DMS153 treated with DMSO at 0.1 percent for 48 hours (cell line): ENCODE measurements at regions not wholly inside any gene's neighbourhood (a gene's known extent, or its start where the extent isn't known, plus 50 kb on each side); places are given as distances from the start of the nearest gene placed in this dataset.
"Not testable (repeated sequence)": the region's sequence is repeated elsewhere in the genome, so short reads cannot be mapped to it uniquely, and the experiment has no call there.

ENCODE experiments used
- DNase-seq: peaks from one replicate; lab custom pipeline; 2025; ENCODE audit not compliant: unreplicated experiment; lab: John Stamatoyannopoulos, UW

DNA sequence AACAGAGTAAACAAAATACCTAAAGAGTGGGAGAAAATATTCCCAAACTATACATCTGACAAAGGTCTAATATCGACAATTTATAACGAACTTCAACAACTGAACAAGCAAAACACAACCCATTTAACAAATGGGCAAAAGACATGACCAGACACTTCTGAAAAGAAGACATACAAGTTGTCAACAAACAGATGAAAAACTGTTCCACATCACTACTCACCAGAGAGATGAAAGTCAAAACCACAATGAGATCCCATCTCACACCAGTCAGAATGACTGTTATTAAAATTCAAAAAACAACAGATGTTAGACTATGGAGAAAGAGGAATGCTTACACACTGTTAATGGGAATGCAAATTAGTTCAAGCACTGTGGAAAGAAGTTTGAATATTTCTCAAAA, 233.8 kb upstream of the EDNRB start:
- no peak for DNase-seq

DNA sequence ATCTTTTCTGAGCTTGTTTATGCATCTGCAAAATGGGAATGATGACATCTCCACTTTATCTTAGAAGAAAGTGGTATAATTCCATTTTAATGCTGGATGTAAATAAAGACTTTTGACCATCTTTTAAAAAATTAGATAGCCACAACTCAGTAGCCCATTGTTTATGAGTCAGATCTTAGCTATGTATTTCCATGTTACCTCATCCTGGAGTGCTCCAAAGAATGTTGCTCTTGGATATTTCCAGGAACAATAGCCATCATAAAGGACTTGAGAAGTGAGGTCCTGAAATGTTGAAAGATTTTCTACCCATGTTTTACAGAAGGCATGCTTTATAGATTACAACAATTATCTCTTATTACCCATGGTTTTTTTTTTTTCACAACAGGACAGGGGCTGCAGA, 229.3 kb upstream of the EDNRB start:
- DNase-seq: no peak

DNA sequence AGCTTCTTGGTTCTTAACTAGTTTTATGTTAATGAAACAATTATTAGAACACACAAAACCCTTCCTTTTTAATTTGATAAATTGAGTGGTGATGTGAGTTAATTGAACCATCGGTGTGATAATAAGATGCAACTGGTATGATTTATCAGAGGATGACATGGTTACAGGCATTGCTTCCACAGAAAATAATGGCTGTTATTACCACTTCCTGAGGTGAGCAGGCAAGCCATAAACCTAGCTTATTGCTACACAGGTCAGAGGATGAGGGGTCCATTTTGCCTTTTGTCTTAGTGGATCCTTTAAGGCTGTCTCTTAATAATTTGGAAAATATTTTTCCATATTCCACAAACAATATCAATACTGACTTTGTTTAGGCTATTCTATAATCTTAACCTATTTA, 226.6 kb upstream of the EDNRB start:
- no peak for DNase-seq

DNA sequence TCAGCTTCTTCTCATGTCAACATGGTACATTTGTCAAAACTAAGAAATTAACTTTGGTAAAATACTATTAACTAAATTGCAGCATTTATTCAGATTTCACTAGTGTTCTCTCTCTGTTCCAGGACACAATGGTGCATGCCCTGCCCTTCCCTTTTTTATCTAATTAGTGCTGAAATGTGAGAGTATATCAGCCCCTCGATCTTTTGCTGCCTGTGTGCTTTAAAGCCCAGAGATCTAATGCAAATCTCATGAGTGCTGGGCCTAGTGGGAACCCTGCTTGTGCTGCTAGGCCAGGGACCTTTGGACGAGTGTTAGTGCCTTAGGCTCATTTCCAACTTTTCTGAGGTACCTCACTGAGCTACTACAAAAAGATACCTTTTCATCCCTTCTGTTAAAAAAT, 221.1 kb upstream of the EDNRB start:
- DNase-seq: no peak

DNA sequence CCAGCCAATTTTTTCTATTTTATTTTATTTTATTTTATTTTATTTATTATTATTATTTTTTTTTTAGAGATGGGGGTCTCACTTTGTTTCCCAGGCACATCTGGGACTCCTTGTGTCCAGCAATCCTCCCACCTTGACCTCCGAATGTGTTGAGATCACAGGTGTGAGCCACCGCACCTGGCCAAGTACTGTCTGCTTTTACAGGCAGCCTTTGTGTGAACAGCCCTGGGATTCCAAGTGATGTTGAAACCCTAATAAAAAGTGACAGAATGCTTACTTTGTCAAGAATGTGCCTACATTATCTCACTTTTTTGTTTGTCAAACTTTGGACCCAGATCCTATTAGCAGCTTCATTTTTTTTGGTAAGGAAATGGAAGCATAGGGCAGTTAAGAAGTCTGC, 220.1 kb upstream of the EDNRB start:
- DNase-seq: no peak

DNA sequence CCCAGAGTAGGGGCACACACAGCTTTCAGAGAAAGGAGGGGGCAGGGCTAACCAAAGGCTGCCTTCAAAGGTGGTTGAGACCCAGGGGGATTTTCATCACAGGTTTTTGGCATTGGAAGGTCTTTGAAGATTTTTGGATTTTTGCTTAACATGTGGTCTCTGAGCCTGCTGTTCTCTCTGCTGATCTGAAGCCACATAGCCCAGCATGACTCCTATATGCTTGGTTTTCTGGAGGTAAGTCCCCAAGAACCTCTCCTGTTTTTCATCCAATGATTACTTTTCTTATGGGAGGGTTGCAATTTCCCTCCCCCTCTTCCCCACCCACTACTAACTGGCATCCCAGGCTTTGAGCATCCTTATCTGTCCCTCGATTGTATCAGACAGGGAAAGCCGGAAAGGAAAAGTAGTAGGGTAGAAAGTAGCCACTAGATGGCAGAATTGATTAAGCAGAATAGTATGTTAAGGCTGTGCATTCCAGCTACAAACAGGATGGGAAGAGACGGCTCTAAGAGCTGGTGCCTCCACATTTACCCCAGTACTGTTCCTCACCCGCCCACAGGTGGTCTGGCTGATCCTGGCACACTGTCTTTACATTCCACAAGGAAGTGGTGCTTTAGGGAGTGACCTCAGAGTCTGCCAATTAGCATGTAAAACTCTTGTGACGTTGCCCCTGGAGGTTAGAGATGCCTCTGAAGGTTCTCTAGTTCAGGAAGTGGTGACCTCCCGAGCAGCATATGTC, 218.9 kb upstream of the EDNRB start:
- peak; percentile 82 for DNase-seq

DNA sequence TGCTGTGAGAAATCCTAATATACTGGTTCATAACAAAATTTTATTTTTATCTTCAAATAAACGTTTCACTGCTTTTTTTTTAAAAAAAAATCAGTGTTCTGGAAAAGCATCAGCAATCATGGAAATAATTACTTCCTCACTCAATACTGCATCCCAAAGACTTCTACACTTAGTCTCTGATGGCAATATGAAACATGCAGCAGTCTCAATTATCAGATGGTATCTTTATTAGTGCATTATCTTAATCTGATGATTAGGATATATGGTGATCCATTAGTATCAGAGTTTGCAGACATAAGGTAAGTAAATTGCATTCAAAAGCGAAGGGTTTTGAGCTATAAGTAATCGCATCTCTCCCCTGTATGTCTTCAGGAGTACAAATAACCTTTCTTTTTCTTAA, 218.3 kb upstream of the EDNRB start:
- no peak for DNase-seq

DNA sequence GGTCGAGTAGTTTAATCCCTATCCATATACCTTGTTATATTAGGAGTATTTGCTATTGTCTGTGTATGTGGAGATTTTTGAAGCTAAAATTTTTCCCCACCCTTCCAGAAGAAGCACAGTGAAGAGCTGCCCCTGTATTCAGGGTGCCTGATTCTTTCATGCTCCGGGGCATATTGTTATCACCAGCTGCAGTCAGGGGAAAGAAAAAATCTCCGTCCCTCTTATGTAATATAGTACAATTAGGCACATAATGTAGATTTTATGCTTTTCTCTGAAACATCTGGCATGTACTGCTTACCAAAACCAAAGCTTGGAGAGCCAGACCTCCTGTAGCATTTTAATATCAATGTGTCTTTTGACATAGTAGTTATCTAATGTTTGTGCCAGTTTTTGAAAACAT, 214.9 kb upstream of the EDNRB start:
- DNase-seq: no peak

DNA sequence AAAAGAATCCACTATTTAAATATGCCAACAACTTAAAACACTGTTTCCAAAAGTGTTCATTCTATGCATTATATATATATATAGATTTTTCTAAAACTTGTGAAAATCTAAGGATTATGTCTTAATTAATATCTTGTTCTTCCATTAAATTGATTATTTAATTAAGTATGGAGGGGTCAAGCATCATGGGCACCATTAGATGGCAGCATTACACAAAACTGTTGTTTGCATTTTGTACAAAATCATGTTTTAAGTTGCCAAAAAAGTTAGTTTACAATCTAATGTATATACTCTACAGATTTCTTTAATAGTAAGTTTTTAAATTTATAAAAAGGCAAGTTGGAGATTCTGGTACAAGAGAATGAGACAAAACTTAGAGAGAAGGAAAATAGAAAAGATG, 213.2 kb upstream of the EDNRB start:
- DNase-seq: no peak

DNA sequence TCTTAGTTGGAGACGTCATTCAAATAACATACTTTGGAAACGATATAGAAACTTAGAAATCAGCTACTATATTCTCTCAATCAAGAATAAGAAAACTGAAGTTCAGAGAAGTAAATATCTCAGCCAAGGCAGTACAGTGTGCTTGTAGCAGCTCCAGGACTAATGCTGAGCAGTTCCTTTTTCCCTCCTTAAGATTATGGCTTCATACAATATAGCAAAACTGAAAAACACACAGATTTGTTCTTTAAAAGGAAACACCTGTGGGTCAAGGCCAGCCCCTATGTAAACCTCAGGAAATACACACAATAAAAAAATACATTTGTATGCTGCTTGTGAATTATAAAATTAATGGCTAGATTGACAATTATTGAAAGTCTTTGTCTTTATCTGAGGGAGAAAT, 212.7 kb upstream of the EDNRB start:
- DNase-seq: no peak

DNA sequence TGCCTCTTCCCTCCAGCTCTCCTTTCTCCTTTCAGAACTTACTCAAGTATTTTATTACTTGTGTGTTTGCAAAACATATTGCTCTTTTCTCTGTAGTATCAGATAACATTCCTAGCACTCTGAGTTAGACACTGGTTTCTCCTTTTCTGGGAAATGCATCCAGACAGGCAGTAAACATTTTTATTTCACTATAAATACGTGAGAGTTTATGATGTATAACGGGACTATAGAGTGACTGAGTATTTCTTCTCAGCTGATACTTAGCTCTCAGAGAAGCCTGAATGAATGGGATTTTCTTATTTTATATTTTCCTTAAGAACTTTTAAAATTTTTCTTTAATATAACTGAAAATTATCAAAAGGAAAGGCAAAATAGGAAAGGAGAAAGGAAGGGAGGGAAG, 211.2 kb upstream of the EDNRB start:
- DNase-seq: no peak

DNA sequence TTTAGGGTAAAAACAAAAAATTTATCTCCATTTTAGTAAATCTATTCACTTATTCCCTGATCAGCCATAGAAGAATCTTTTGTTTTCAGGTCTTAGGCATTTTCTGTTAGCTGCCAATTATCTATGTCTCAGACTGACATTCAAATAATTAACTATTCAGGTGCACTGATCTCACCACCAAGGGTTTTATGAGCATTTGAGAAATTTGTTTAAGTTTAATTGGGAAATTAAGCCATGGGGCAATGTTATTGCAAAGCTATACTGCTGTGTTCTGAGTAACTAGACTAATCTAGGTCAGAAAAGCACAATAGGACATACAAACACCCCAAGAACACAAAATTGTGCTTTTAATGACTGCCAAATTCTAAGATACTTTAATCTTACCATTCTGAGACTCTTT, 210.7 kb upstream of the EDNRB start:
- DNase-seq: no peak

DNA sequence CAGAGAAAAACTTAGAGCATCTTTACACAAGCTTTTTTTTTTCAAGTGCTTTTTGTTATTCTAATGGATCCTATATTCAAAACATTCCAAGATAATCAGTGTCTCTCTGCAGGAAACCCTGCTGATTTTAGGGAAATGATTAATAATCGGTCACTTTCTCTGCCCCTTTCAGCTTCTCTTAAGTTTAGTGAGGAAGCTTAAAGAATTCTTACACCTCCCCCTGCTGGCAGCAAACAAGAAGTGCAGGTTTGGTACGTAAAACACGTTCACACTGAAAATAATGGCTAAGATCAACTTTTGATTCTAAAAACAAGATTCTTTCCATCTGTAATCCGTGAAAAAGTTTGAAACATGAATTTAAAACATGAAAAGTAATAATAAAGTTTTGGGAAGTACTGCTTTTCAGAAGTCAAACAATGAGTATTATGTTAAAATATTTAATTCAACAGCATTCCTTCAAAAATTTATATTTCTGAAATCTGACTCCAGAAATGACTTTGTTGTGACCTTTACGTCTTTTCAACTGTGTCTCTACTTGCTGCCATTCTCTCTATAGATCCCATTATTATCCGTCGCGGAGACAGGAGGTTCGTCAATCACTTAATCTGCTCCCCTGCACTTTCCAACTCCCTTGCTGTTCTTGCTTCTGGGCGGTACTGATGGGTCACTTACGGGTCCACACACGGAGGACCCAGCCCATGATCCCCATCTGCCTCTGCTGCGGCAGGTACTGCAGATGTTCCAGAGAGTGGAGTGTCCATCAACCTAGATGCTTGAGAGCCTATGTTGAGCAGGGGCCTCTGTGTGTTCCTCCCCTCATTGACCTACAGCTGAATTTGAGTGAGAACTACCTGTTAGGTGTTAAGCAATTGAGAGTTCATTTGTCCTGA, 203.1 kb upstream of the EDNRB start:
- DNase-seq: peak; percentile 29

DNA sequence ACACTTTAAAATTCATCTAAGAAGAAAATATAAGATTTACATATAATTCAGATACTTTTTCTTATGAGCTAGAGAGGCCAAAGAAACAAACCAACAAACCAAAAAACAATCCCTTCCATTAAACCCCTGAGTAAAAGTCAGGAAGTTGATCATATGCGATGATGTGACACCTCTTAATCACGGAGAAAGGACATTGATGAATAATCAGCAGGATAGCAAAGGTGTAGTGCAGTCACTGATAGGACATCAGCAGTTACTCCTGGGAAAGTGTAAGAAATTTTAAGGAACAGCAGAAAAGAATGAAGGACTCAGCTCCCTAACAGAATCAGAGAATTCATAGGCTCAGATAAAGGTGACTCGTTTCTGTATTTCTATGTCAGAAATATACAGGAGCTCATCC, 202.4 kb upstream of the EDNRB start:
- DNase-seq: no peak

DNA sequence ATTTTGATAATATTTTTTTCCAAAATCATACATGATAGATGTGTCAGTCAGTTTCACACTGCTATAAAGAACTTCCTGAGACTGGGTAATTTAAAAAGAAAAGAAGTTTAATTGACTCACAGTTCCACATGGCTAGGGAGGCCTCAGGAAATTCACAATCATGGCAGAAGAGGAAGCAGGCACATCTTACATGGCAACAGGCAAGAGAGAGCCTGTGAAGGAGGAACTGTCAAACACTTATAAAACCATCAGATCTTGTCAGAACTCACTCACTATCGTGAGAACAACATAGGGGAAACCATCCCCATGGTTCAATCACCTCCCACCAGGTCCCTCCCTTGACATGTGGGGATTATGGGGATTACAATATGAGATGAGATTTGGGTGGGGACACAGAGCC, 201.5 kb upstream of the EDNRB start:
- not testable (repeated sequence) for DNase-seq

DNA sequence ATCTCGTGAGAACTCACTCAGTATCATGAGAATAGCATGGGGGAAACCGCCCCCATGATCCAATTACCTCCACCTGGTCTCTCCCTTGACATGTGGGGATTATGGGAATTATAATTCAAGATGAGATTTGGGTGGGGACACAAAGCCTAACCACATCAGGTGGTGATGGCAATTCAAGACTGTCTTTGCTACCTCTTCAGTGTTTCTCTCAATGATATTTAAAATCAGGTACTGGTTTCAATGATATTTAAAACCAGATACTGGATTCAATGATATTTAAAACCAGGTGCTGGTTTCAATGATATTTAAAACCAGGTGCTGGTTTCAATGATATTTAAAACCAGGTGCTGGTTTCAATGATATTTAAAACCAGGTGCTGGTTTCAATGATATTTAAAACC, 198.4 kb upstream of the EDNRB start:
- not testable (repeated sequence) for DNase-seq

DNA sequence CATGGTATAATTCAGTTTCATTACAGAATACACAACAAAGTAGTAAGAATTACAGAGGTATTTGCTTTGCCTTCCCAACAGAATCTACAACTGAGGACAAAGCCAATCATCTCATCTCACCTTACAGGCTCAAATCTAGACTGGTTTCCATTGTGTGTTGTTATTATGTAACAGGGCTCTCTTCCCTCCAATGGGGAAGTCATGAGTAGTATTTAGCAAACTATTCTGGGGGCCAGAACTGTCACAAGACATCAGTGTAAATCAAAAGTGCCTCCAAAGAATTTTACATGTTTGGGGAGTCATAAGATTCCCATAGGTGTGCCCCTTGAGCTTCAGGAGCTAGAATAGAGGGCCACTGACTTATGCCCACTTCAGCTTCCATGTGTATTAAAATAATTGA, 187.0 kb upstream of the EDNRB start:
- DNase-seq: no peak

DNA sequence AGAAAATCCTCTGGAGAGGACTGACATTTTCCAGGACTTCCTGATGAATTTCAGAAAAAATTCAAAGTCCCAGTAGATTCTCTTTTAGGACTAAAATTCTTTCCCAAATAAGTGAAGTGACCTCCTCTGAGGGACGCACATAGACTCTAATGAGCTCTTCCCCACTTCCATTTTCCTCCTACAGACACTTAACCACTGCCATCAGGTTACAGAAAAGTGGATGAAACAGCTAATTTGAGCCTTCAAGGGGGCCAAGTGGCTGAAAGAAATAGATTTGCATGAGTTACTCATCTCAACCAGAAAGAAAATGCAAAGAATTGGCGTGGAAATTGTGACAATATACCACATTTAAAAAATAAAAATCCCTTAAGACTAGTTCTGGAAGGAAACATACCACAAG, 185.3 kb upstream of the EDNRB start:
- no peak for DNase-seq

DNA sequence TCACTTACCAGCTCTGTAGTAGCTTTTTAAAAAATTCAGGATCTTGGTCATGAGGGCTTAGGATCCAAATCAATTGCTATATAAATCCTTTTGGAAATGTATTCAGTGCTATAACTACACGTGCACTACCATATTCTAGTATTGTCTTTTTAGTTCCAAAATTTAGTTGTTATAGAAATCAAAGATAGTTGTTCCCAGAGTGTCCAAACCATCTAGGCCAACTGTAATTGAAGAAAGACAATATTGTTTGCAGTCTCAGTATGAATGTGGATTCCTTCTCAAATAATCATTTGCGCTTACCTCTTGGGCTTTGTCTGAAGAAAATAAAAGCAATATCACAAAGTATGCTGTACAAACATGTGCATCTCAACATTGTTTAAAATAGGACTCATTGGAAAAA, 184.1 kb upstream of the EDNRB start:
- no peak for DNase-seq

DNA sequence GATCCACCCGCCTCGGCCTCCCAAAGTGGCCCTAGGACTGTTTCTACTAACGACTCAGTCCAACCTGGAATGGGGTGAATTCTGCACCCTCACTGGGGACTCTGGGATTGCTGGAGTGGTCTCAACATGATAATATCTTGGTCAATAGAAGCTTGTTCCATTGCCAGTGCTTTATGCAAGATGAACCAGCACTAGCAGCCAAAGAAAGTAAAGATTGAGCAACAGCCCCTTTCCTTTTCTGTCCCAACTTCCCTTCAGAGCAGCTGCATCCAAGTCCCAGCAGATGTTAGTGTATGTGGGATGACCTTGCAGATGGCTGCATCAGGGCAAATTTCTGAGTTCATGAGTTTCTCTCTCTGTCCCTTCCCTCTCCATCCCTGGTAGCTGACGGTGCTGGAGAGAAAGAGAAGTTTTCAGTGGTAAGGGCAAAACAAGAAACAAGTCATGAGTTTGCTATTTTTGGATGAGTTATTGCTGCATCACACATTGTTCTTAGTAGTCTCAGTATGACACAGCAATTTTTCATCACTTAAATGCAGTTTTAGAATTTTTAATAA, 183.6 kb upstream of the EDNRB start:
- no peak for DNase-seq

DNA sequence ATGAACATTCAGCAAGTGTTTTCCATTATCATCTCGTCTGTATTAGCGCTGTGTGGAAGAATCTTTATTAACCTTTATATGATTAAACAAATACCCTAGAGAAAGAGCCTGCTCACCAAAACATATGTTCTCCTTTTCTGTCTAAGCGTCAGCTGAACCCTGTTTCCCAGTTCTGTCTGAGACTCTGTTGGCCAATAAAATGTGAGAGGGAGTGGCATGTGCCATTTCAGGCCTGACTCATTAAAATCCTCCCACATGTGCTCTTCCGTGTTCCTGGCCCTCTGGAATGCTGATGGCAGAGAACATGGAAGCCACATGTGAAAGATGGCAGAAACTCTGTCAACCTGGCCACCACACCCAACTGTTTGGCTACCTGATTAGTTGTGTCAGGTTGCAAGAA, 181.9 kb upstream of the EDNRB start:
- DNase-seq: no peak

DNA sequence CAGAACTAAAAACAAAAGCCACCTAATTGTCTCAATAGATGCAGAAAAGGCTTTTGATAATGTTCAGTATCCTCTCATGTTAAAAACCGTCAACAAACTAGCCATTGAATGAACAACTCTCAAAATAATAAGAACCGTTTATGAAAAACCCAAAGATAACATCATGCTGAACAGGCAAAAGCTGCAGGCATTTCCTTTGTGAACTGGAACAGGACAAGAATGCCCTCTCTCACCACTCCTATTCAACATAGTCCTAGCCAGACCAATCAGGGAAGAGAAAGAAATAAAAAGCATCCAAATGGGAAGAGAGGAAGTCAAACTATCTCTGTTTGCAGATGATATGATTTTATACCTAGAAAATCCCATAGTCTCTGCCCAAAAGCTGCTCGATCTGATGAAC, 179.6 kb upstream of the EDNRB start:
- no peak for DNase-seq
